H1 (cell line): ENCODE measurements at regions not wholly inside any gene's neighbourhood (a gene's known extent, or its start where the extent isn't known, plus 50 kb on each side); places are given as distances from the start of the nearest gene placed in this dataset.

Experiments used
- CTCF ChIA-PET: fragments of 300-600 bp; sonication (Branson Sonifier 250); formaldehyde crosslinking; loops from one replicate; lab custom pipeline; 2021; ENCODE audit not compliant: partially characterized antibody; lab: Charles Lee
- POLR2A ChIA-PET: fragments of 300-600 bp; sonication (Branson Sonifier 250); formaldehyde crosslinking; loops from one replicate; lab custom pipeline; 2021; ENCODE audit warnings: inconsistent platforms; ENCODE audit not compliant: partially characterized antibody; lab: Charles Lee
- DNase-seq, 2 experiments: peaks; one replicate each; pipeline versions ENCODE4 v3.0.0 to v3.0.0-alpha.2; 2010 to 2022; ENCODE audit warnings: low spot score in 2 of 2, low read depth in 1 of 2, mixed read lengths in 1 of 2
- FAIRE-seq: peaks from 2 replicates; lab custom pipeline; 2011; peaks lifted over from hg19 to GRCh38; lab: Jason Lieb, UNC
- H2AFZ ChIP-seq: 2 replicates; pipeline ENCODE4 v1.8.1; 2012; ENCODE audit warnings: low read length, inconsistent platforms
- H2AK5ac ChIP-seq: 2 replicates; pipeline ENCODE4 v1.6.1; 2013; ENCODE audit warnings: low read depth, low read length
- H2BK120ac ChIP-seq: replicated peaks from 2 replicates; pipeline ENCODE3; 2013; ENCODE audit warnings: low read depth, low read length, inconsistent platforms
- H2BK12ac ChIP-seq: 2 replicates; pipeline ENCODE4 v1.6.1; 2013; ENCODE audit warnings: low read depth, low read length
- H2BK15ac ChIP-seq: 2 replicates; pipeline ENCODE4 v1.6.1; 2013; ENCODE audit warnings: low read length
- H2BK20ac ChIP-seq: 2 replicates; pipeline ENCODE4 v1.6.1; 2013; ENCODE audit warnings: low read length
- H2BK5ac ChIP-seq: 2 replicates; pipeline ENCODE4 v1.6.1; 2013; ENCODE audit warnings: low read depth, low read length
- H3K14ac ChIP-seq: 2 replicates; pipeline ENCODE4 v1.6.1; 2013; ENCODE audit warnings: inconsistent platforms; ENCODE audit not compliant: insufficient read length
- H3K18ac ChIP-seq: 2 replicates; pipeline ENCODE4 v1.6.1; 2013; ENCODE audit warnings: low read length; ENCODE audit errors: extremely low read depth
- H3K23ac ChIP-seq: 2 replicates; pipeline ENCODE4 v1.6.1; 2013; ENCODE audit warnings: inconsistent platforms; ENCODE audit not compliant: insufficient read length
- H3K23me2 ChIP-seq: 2 replicates; pipeline ENCODE4 v1.6.1; 2013; ENCODE audit warnings: low read depth, low read length
- H3K27ac ChIP-seq: 2 replicates; pipeline ENCODE4 v1.6.1; 2011; ENCODE audit warnings: low read depth, low read length, inconsistent platforms
- H3K27me3 ChIP-seq, 4 experiments: replicated peaks in 1 of 4; 1 replicate in 1 of 4; 2 replicates in 3 of 4; pipeline versions ENCODE4 v1.6.1 to v1.8.1; 2011 to 2013; ENCODE audit warnings: low read length in 3 of 4, mild to moderate bottlenecking in 3 of 4, inconsistent platforms in 2 of 4, mixed read lengths in 2 of 4, moderate library complexity in 1 of 4; ENCODE audit not compliant: control insufficient read depth in 3 of 4, insufficient read depth in 3 of 4; ENCODE audit errors: extremely low read depth in 1 of 4
- H3K36me3 ChIP-seq, 4 experiments: 2 replicates each; pipeline versions ENCODE4 v1.6.1 to v1.8.1; 2011 to 2013; ENCODE audit warnings: mild to moderate bottlenecking in 4 of 4, low read length in 3 of 4, moderate library complexity in 2 of 4, control low read depth in 1 of 4, inconsistent platforms in 1 of 4; ENCODE audit not compliant: insufficient read depth in 4 of 4, control insufficient read depth in 2 of 4
- H3K4ac ChIP-seq: replicated peaks from 2 replicates; pipeline ENCODE3; 2013; ENCODE audit warnings: low read length, low read depth, mixed read lengths, inconsistent platforms; ENCODE audit not compliant: insufficient read length
- H3K4me1 ChIP-seq, 4 experiments: replicated peaks in 1 of 4; 1 replicate in 1 of 4; 2 replicates in 3 of 4; pipeline versions ENCODE4 v1.6.1 to v1.8.1; 2011 to 2013; ENCODE audit warnings: low read length in 3 of 4, inconsistent platforms in 2 of 4, mixed read lengths in 1 of 4; ENCODE audit not compliant: insufficient read depth in 4 of 4, control insufficient read depth in 3 of 4
- H3K4me2 ChIP-seq, 2 experiments: 2 replicates each; pipeline versions ENCODE4 v1.6.1 to v1.8.1; 2011 to 2013; ENCODE audit warnings: low read depth in 2 of 2, low read length in 2 of 2, control low read depth in 1 of 2, inconsistent platforms in 1 of 2, mild to moderate bottlenecking in 1 of 2; ENCODE audit not compliant: insufficient read depth in 1 of 2
- H3K4me3 ChIP-seq, 4 experiments: fragments of 200-600, 300-600 bp in 1 of 4; sonication (generic), shearing (Covaris generic), sonication (Bioruptor Twin) in 1 of 4; 2 replicates each; pipeline versions ENCODE4 v1.5.1 to v1.8.1; 2011 to 2016; ENCODE audit warnings: low read length in 4 of 4, low read depth in 3 of 4, control low read depth in 2 of 4, inconsistent platforms in 2 of 4, mild to moderate bottlenecking in 2 of 4, mixed read lengths in 1 of 4, moderate library complexity in 1 of 4; ENCODE audit not compliant: insufficient read depth in 2 of 4; ENCODE audit errors: extremely low read depth in 1 of 4
- H3K56ac ChIP-seq: replicated peaks from 2 replicates; pipeline ENCODE3; 2013; ENCODE audit warnings: low read depth, mild to moderate bottlenecking, mixed read lengths, low read length, inconsistent platforms; ENCODE audit not compliant: insufficient read length
- H3K79me1 ChIP-seq: 2 replicates; pipeline ENCODE4 v1.6.1; 2013; ENCODE audit warnings: low read depth, low read length, control low read depth
- H3K79me2 ChIP-seq, 2 experiments: 2 replicates each; pipeline versions ENCODE4 v1.6.1 to v1.8.1; 2012 to 2013; ENCODE audit warnings: low read length in 2 of 2, mild to moderate bottlenecking in 2 of 2, inconsistent platforms in 1 of 2; ENCODE audit not compliant: insufficient read depth in 2 of 2, control insufficient read depth in 1 of 2
- H3K9ac ChIP-seq, 4 experiments: replicated peaks in 1 of 4; 1 replicate in 1 of 4; 2 replicates in 3 of 4; pipeline versions ENCODE4 v1.6.1 to v1.8.1; 2011 to 2013; ENCODE audit warnings: low read depth in 3 of 4, low read length in 3 of 4, control low read depth in 2 of 4, mild to moderate bottlenecking in 2 of 4, moderate library complexity in 2 of 4, inconsistent platforms in 1 of 4; ENCODE audit errors: extremely low read depth in 1 of 4
- H3K9me3 ChIP-seq, 2 experiments: 2 replicates each; pipeline versions ENCODE4 v1.6.1 to v1.8.1; 2012 to 2013; ENCODE audit warnings: mild to moderate bottlenecking in 2 of 2, moderate library complexity in 2 of 2, control low read depth in 1 of 2, inconsistent platforms in 1 of 2, low read depth in 1 of 2, low read length in 1 of 2, mixed read lengths in 1 of 2; ENCODE audit not compliant: insufficient read depth in 2 of 2
- H4K20me1 ChIP-seq, 2 experiments: replicated peaks in 1 of 2; 2 replicates each; pipeline versions ENCODE3 to v1.8.1; 2011 to 2013; ENCODE audit warnings: inconsistent platforms in 2 of 2, low read length in 2 of 2, mild to moderate bottlenecking in 1 of 2; ENCODE audit not compliant: insufficient read depth in 2 of 2, control insufficient read depth in 1 of 2
- H4K5ac ChIP-seq: 2 replicates; pipeline ENCODE4 v1.6.1; 2013; ENCODE audit warnings: low read length, low read depth, mixed read lengths, inconsistent platforms; ENCODE audit not compliant: insufficient read length
- H4K8ac ChIP-seq: 2 replicates; pipeline ENCODE4 v1.8.0; 2013; ENCODE audit warnings: mild to moderate bottlenecking, moderate library complexity, low read length, inconsistent platforms; ENCODE audit not compliant: insufficient read depth; ENCODE audit errors: extremely low read depth
- H4K91ac ChIP-seq: replicated peaks from 2 replicates; pipeline ENCODE3; 2013; ENCODE audit warnings: low read length, mixed read lengths, inconsistent platforms; ENCODE audit not compliant: insufficient read length
- CHD2 ChIP-seq: IDR thresholded peaks from 2 replicates; pipeline ENCODE4 v1.6.1; 2012; ENCODE audit warnings: low read length, improper control_type of control experiment
- EZH2 ChIP-seq: fragments of 200-600 bp; sonication (generic); IDR thresholded peaks from 2 replicates; pipeline ENCODE4 v1.7.1; 2012; ENCODE audit warnings: low read depth, mild to moderate bottlenecking, moderate library complexity, low read length, inconsistent platforms; ENCODE audit not compliant: severe bottlenecking
- GABPA ChIP-seq: IDR thresholded peaks from 2 replicates; pipeline ENCODE4 v1.6.1; 2011; ENCODE audit warnings: mild to moderate bottlenecking, low read length, moderate library complexity, borderline replicate concordance; ENCODE audit not compliant: insufficient read depth
- GTF2F1 ChIP-seq: IDR thresholded peaks from 2 replicates; pipeline ENCODE4 v1.6.1; 2012; ENCODE audit warnings: low read depth, low read length, improper control_type of control experiment, borderline replicate concordance
- JUN ChIP-seq: IDR thresholded peaks from 2 replicates; pipeline ENCODE4 v1.6.1; 2011; ENCODE audit warnings: low read depth, mild to moderate bottlenecking, improper control_type of control experiment, low read length
- SAP30 ChIP-seq: fragments of 300-600 bp; sonication (generic); IDR thresholded peaks from 2 replicates; pipeline ENCODE4 v1.7.1; 2012; ENCODE audit warnings: low read length, moderate library complexity, mild to moderate bottlenecking, inconsistent platforms; ENCODE audit not compliant: insufficient read depth, insufficient replicate concordance
- SP1 ChIP-seq: IDR thresholded peaks from 2 replicates; pipeline ENCODE4 v1.6.1; 2011; ENCODE audit warnings: low read depth, low read length
- TEAD4 ChIP-seq: IDR thresholded peaks from 2 replicates; pipeline ENCODE4 v1.6.1; 2012; ENCODE audit warnings: low read depth, low read length, inconsistent platforms, mixed read lengths
- WGBS, 2 experiments: shearing (Covaris generic) in 1 of 2; methylation state at CpG; one replicate each; pipeline versions ENCODE4 v1.1.6 to v1.1.7; 2013 to 2015; ENCODE audit warnings: low lambda C conversion rate in 2 of 2, mixed read lengths in 2 of 2, inconsistent platforms in 1 of 2, low coverage in 1 of 2, missing lambda C conversion rate in 1 of 2; ENCODE audit not compliant: insufficient replicate concordance in 2 of 2, insufficient coverage in 1 of 2, insufficient read length in 1 of 2; ENCODE audit errors: extremely low coverage in 1 of 2, missing lambda C conversion rate in 1 of 2; 5-methylcytosine and 5-hydroxymethylcytosine counted together
- TF ChIP-seq, protein P1 (sequence below), 3 experiments: IDR thresholded peaks; 1 replicate in 2 of 3; 2 replicates in 1 of 3; pipeline versions ENCODE4 v1.5.1 to v1.6.1; 2011; ENCODE audit warnings: low read length in 3 of 3, mild to moderate bottlenecking in 3 of 3, inconsistent platforms in 2 of 3, low read depth in 1 of 3, moderate library complexity in 1 of 3; ENCODE audit not compliant: insufficient read depth in 1 of 3; ENCODE audit errors: control extremely low read depth in 1 of 3
- TF ChIP-seq, protein P2 (sequence below): IDR thresholded peaks from 2 replicates; pipeline ENCODE4 v1.6.1; 2011; ENCODE audit warnings: low read depth, mild to moderate bottlenecking, low read length; ENCODE audit not compliant: insufficient read depth

DNA sequence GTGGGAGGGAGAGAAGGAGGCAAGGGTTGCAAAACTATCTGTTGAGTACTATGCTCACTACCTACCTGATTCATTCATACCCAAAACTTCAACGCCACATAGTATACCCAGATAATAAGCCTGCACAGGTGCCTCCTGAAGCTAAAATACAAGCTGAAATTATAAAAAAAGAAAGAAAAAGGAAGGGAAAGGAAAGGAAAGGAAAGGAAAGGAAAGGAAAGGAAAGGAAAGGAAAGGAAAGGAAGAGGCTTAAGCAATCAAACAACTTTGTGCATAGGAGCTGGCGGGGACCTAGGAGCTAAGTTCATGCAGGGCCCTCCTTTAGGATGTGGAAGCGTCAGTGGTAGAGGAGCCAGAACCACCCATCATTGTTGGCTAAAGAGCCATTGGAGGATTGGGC, 108.9 kb upstream of the SYNDIG1 start:
- no peaks in the 10 kb centered on the region for H4K20me1 ChIP-seq
- no peak overlapping the region for H3K4me2 ChIP-seq
- H4K91ac ChIP-seq, result no peak overlapping the region
- peaks cover 0 to 3% (median 0%) of the 10 kb centered on the region in 4 experiments; a peak in 1 of 7 replicates for H3K27me3 ChIP-seq
- peaks cover 8 to 9% of the 10 kb centered on the region in 2 experiments for H3K9me3 ChIP-seq
- H2BK15ac ChIP-seq, result no peak overlapping the region
- 90% methylated on average over 3 of the region's 3 CpGs; no CpG with 5 or more reads in 1 of the 2 experiments for WGBS, 2 experiments
- H3K27ac ChIP-seq, result no peak overlapping the region
- H3K14ac ChIP-seq, result no peak overlapping the region
- ChIA-PET POLR2A (no interaction called here), CTCF (no interaction called here)
- no peak overlapping the region for H2BK20ac ChIP-seq
- H4K8ac ChIP-seq, result no peak overlapping the region
- H2BK12ac ChIP-seq, result no peak overlapping the region
- H3K79me1 ChIP-seq, result no peaks in the 10 kb centered on the region
- no peak for DNase-seq
- no peak overlapping the region for H2BK5ac ChIP-seq
- no peak overlapping the region for H3K18ac ChIP-seq
- H2AFZ ChIP-seq, result no peak overlapping the region
- H3K79me2 ChIP-seq, result no peaks in the 10 kb centered on the region
- H3K4ac ChIP-seq, result no peak overlapping the region
- no peak overlapping the region for H2BK120ac ChIP-seq
- H3K23ac ChIP-seq, result no peak overlapping the region
- no peak overlapping the region for H3K56ac ChIP-seq
- no peak overlapping the region for H2AK5ac ChIP-seq
- no peaks in the 10 kb centered on the region; a peak in 1 of 7 replicates for H3K4me1 ChIP-seq
- no peak for FAIRE-seq
- H3K4me3 ChIP-seq, result no peak overlapping the region
- H3K23me2 ChIP-seq, result no peaks in the 10 kb centered on the region
- TF ChIP-seq SP1, result no peak
- no peak for TF ChIP-seq GTF2F1
- TF ChIP-seq TEAD4, result no peak
- TF ChIP-seq CHD2, result no peak
- no peak for TF ChIP-seq SAP30
- TF ChIP-seq JUN, result no peak
- TF ChIP-seq, protein P1, sequence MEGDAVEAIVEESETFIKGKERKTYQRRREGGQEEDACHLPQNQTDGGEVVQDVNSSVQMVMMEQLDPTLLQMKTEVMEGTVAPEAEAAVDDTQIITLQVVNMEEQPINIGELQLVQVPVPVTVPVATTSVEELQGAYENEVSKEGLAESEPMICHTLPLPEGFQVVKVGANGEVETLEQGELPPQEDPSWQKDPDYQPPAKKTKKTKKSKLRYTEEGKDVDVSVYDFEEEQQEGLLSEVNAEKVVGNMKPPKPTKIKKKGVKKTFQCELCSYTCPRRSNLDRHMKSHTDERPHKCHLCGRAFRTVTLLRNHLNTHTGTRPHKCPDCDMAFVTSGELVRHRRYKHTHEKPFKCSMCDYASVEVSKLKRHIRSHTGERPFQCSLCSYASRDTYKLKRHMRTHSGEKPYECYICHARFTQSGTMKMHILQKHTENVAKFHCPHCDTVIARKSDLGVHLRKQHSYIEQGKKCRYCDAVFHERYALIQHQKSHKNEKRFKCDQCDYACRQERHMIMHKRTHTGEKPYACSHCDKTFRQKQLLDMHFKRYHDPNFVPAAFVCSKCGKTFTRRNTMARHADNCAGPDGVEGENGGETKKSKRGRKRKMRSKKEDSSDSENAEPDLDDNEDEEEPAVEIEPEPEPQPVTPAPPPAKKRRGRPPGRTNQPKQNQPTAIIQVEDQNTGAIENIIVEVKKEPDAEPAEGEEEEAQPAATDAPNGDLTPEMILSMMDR (IDR thresholded peaks at IDR 0.05; ENCODE audit: control extremely low read depth in 1 of 3, insufficient read depth in 1 of 3, low read depth in 1 of 3, low read length in 3 of 3), result no peak
- TF ChIP-seq GABPA, result no peak
- TF ChIP-seq EZH2, result no peak
- TF ChIP-seq, protein P2, sequence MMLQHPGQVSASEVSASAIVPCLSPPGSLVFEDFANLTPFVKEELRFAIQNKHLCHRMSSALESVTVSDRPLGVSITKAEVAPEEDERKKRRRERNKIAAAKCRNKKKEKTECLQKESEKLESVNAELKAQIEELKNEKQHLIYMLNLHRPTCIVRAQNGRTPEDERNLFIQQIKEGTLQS, result no peak
- TF ChIP-seq, all 59 proteins: peak for 0
- Histone ChIP-seq H4K5ac (no peak overlapping the region), H3K36me3 (no peaks in the 10 kb centered on the region), H3K9ac (no peak overlapping the region)
